WTC11 (cell line): ENCODE measurements at regions not wholly inside any gene's neighbourhood (a gene's known extent, or its start where the extent isn't known, plus 50 kb on each side); places are given as distances from the start of the nearest gene placed in this dataset.

Source experiments
- ATAC-seq: fragments of 200-7000 bp; cut with Tn5 transposase; 2 replicates; pipeline ENCODE4 v1.10.0; 2021; ENCODE audit warnings: mild to moderate bottlenecking, moderate library complexity
- CTCF ChIA-PET: fragments of 300-600 bp; sonication (Branson Sonifier 250); formaldehyde crosslinking; loops from one replicate; lab custom pipeline; 2021; ENCODE audit warnings: antibody characterized with exemption; lab: Charles Lee
- POLR2A ChIA-PET: fragments of 350-600 bp; sonication (Branson Sonifier 250); formaldehyde crosslinking; loops from one replicate; lab custom pipeline; 2021; ENCODE audit warnings: antibody characterized with exemption; lab: Charles Lee
- DNase-seq: peaks from one replicate; pipeline ENCODE4 v3.0.0; 2021; ENCODE audit warnings: low spot score
- H3K27ac Mint-ChIP-seq: 2 replicates; pipeline ENCODE4 v1.8.0; 2021; ENCODE audit warnings: mixed read lengths
- H3K27me3 Mint-ChIP-seq: 2 replicates; pipeline ENCODE4 v1.8.0; 2021; ENCODE audit warnings: low read depth, mild to moderate bottlenecking, moderate library complexity, mixed read lengths
- H3K36me3 Mint-ChIP-seq: 2 replicates; pipeline ENCODE4 v1.8.0; 2021; ENCODE audit warnings: mixed read lengths
- H3K4me1 Mint-ChIP-seq: 2 replicates; pipeline ENCODE4 v1.8.0; 2022; ENCODE audit warnings: mixed read lengths
- H3K4me3 Mint-ChIP-seq: 2 replicates; pipeline ENCODE4 v1.8.0; 2021; ENCODE audit warnings: mild to moderate bottlenecking, moderate library complexity, mixed read lengths
- H3K9me3 Mint-ChIP-seq: 2 replicates; pipeline ENCODE4 v1.8.0; 2021; ENCODE audit warnings: mixed read lengths
- AFF4 ChIP-seq: sonication (generic); formaldehyde crosslinking; IDR thresholded peaks from 2 replicates; pipeline ENCODE4 v1.8.1; 2023; ENCODE audit warnings: mild to moderate bottlenecking, missing genetic modification reagents, borderline replicate concordance
- ATF2 ChIP-seq: sonication (generic); formaldehyde crosslinking; IDR thresholded peaks from 2 replicates; pipeline ENCODE4 v1.8.1; 2022; ENCODE audit warnings: low read depth, missing genetic modification reagents, borderline replicate concordance
- E2F5 ChIP-seq: sonication (generic); formaldehyde crosslinking; IDR thresholded peaks from 2 replicates; pipeline ENCODE4 v1.8.1; 2022; ENCODE audit warnings: mild to moderate bottlenecking, moderate library complexity, missing genetic modification reagents
- ESRRA ChIP-seq: sonication (generic); formaldehyde crosslinking; IDR thresholded peaks from 2 replicates; pipeline ENCODE4 v1.8.1; 2022; ENCODE audit warnings: mild to moderate bottlenecking, missing genetic modification reagents, borderline replicate concordance
- IRF1 ChIP-seq: sonication (generic); formaldehyde crosslinking; IDR thresholded peaks from 2 replicates; pipeline ENCODE4 v1.8.0; 2023; ENCODE audit warnings: missing genetic modification reagents
- MXD4 ChIP-seq: fragments of 250-450 bp; sonication (Bioruptor Pico); IDR thresholded peaks from 2 replicates; pipeline ENCODE4 v1.8.0; 2021; ENCODE audit warnings: mild to moderate bottlenecking, moderate library complexity, borderline replicate concordance
- NFYB ChIP-seq: sonication (generic); formaldehyde crosslinking; conservative IDR thresholded peaks from 2 replicates; pipeline ENCODE4 v1.8.0; 2022; ENCODE audit warnings: low read depth, missing genetic modification reagents
- NR2C2 ChIP-seq: sonication (generic); formaldehyde crosslinking; IDR thresholded peaks from 2 replicates; pipeline ENCODE4 v1.8.0; 2022; ENCODE audit warnings: mild to moderate bottlenecking, missing genetic modification reagents
- NR3C1 ChIP-seq: sonication (generic); formaldehyde crosslinking; conservative IDR thresholded peaks from 2 replicates; pipeline ENCODE4 v1.8.1; 2023; ENCODE audit warnings: low read depth, mild to moderate bottlenecking, missing genetic modification reagents
- PREB ChIP-seq: sonication (generic); formaldehyde crosslinking; IDR thresholded peaks from 2 replicates; pipeline ENCODE4 v1.8.1; 2022; ENCODE audit warnings: mild to moderate bottlenecking, missing genetic modification reagents, moderate library complexity, borderline replicate concordance
- SMAD4 ChIP-seq: sonication (generic); formaldehyde crosslinking; IDR thresholded peaks from 2 replicates; pipeline ENCODE4 v1.8.0; 2022; ENCODE audit warnings: mild to moderate bottlenecking, missing genetic modification reagents
- STAT6 ChIP-seq: sonication (generic); formaldehyde crosslinking; conservative IDR thresholded peaks from 2 replicates; pipeline ENCODE4 v1.8.1; 2023; ENCODE audit warnings: mild to moderate bottlenecking, low read depth, missing genetic modification reagents, moderate library complexity
- TP53 ChIP-seq: sonication (generic); formaldehyde crosslinking; IDR thresholded peaks from 2 replicates; pipeline ENCODE4 v1.8.1; 2023; ENCODE audit warnings: mild to moderate bottlenecking, missing genetic modification reagents
- USF1 ChIP-seq: sonication (generic); formaldehyde crosslinking; IDR thresholded peaks from 2 replicates; pipeline ENCODE4 v1.8.0; 2022; ENCODE audit warnings: mild to moderate bottlenecking, missing genetic modification reagents
- ZBTB21 ChIP-seq: sonication (generic); formaldehyde crosslinking; IDR thresholded peaks from 2 replicates; pipeline ENCODE4 v1.8.1; 2023; ENCODE audit warnings: mild to moderate bottlenecking, missing genetic modification reagents, borderline replicate concordance
- ZNF232 ChIP-seq: sonication (generic); formaldehyde crosslinking; IDR thresholded peaks from 2 replicates; pipeline ENCODE4 v1.8.0; 2022; ENCODE audit warnings: mild to moderate bottlenecking, missing genetic modification reagents
- ZNF263 ChIP-seq: sonication (generic); formaldehyde crosslinking; IDR thresholded peaks from 2 replicates; pipeline ENCODE4 v1.8.1; 2022; ENCODE audit warnings: low read depth, mild to moderate bottlenecking, moderate library complexity, missing genetic modification reagents
- ZNF416 ChIP-seq: fragments of 250-450 bp; sonication (Bioruptor Pico); IDR thresholded peaks from 2 replicates; pipeline ENCODE4 v1.9.0; 2021; ENCODE audit warnings: mild to moderate bottlenecking, inconsistent platforms
- ZNF512 ChIP-seq: sonication (generic); formaldehyde crosslinking; IDR thresholded peaks from 2 replicates; pipeline ENCODE4 v1.8.1; 2022; ENCODE audit warnings: missing genetic modification reagents, borderline replicate concordance

- Mint-ChIP-seq H3K4me3 (no peak overlapping the region), H3K4me1 (peaks cover 8% of the 10 kb centered on the region), H3K9me3 (peaks cover 13% of the 10 kb centered on the region), H3K27ac (no peak overlapping the region), H3K27me3 (no peaks in the 10 kb centered on the region; the same call in 1 of the 2 replicates), H3K36me3 (peaks cover 4% of the 10 kb centered on the region)
- ChIA-PET POLR2A (no interaction called here), CTCF (no interaction called here)
- ATAC-seq (no peak), DNase-seq (no peak)
- TF ChIP-seq USF1: no peak
- no peak for TF ChIP-seq ZNF232 (CRISPR knock-in tag)
- no peak for TF ChIP-seq SMAD4 (CRISPR knock-in tag)
- TF ChIP-seq ZNF512: no peak
Measured at GRCh38 chr3:164883171-164883570, 195.1 kb downstream of the SI start.

GRCh38 chr3:164879201-164879600 is 199.1 kb downstream of the SI start:
- DNase-seq: no peak
- Mint-ChIP-seq H3K4me3 (no peak overlapping the region), H3K27me3 (no peaks in the 10 kb centered on the region), H3K9me3 (no peaks in the 10 kb centered on the region), H3K36me3 (no peaks in the 10 kb centered on the region), H3K4me1 (peaks cover 8% of the 10 kb centered on the region), H3K27ac (no peak overlapping the region)
- ChIA-PET POLR2A (interaction anchor here (1.0 kb wide), 1 partner anchor 14 kb away, joined by 3 read pairs; no protein-coding TSS in a partner anchor), CTCF (no interaction called here)
- ATAC-seq: peak; percentile 73
- no peak for TF ChIP-seq ESRRA (CRISPR knock-in tag)
- TF ChIP-seq ZNF416 (CRISPR knock-in tag): no peak
- no peak for TF ChIP-seq NR2C2 (CRISPR knock-in tag)
- TF ChIP-seq ZNF232 (CRISPR knock-in tag): no peak
- TF ChIP-seq PREB: no peak
- TF ChIP-seq NFYB (CRISPR knock-in tag): no peak
- TF ChIP-seq TP53 (CRISPR knock-in tag): no peak
- no peak for TF ChIP-seq ATF2
- no peak for TF ChIP-seq MXD4 (CRISPR knock-in tag)
- no peak for TF ChIP-seq IRF1 (CRISPR knock-in tag)
- no peak for TF ChIP-seq STAT6
- TF ChIP-seq NR3C1: no peak
- no peak for TF ChIP-seq AFF4 (CRISPR knock-in tag)
- no peak for TF ChIP-seq ZNF263 (CRISPR knock-in tag)
- TF ChIP-seq ZBTB21: no peak
- TF ChIP-seq E2F5 (CRISPR knock-in tag): no peak
